Activated CD4-positive, alpha-beta T cell treated with anti-CD3 and anti-CD28 coated beads, Interleukin-2, amount 50 U/mL, for 48 hours (primary cell): ENCODE measurements at regions not wholly inside any gene's neighbourhood (a gene's known extent, or its start where the extent isn't known, plus 50 kb on each side); places are given as distances from the start of the nearest gene placed in this dataset.
"Not testable (repeated sequence)": the region's sequence is repeated elsewhere in the genome, so short reads cannot be mapped to it uniquely, and the experiment has no call there.

Experiments
- DNase-seq, 2 experiments: peaks; one replicate each; pipeline ENCODE4 v3.0.0-alpha.2; 2020

DNA sequence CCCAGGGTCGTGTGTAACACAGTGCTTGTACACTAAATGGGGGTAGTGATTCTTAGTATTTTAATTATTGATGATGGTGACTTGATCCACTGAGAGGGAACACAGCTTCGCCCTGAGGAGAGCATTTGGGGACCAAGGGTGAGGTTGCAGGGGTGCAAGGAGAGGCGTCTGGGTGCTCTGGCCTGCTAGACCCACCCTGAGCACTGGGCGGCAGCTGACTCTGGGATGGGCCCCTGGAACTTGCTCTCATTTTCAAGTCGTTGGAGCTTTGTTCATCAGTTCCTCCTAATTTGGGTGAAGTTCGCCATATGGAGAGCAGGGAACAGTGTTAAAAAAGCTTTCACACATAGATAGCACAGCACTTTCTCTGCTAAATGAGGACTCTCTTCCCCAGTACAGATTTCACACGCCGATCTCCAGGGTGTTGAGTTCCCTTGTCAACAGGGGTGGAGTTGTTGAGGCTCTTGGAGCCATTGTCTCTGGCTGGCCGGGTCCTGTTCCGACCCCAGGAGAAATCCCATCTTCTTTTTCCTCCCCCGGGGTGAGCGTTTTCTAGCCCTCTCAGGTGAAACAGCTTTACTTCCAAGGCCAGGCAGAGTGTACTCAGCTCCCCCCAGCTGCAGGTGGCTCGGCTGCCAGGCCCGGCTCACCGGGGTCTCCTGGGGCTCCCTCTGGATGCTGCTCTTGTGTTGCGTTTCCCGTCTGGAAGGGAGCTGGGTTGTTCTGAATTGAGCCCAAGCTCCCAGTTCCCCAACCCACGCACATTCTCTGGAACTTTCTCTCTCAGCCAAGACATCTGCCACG is 367.4 kb downstream of the RPS6KC1 start:
- no peak for DNase-seq

DNA sequence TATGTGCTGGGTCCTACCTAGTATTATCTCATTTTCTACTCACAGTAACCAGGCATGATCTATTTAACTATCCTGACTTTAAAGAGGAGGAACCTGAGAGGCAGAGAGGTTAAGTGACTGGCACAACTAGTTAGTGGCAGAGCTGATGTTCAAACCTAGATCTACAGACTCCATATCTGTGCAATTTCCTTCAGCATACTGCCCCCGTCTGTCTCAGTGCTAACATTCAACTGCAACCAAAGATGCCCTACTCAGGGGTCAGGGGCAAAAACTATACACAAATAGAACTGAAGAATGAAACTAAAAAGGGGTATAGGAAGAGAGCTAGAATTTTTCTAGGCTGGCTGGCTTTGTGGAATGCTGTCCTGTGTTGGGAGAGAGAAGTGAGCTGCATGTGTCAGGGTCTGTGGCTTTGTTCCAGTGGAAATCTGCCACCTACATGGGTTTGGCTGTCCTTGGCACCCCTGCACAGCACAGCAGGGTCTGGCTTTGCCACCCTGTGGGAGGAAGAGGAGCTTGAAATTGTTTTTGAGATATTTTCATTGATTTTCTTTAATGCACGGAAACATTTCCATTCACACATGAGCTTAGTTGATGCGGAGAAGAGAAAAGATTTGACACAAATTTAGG is 368.5 kb downstream of the RPS6KC1 start:
- DNase-seq: no peak

DNA sequence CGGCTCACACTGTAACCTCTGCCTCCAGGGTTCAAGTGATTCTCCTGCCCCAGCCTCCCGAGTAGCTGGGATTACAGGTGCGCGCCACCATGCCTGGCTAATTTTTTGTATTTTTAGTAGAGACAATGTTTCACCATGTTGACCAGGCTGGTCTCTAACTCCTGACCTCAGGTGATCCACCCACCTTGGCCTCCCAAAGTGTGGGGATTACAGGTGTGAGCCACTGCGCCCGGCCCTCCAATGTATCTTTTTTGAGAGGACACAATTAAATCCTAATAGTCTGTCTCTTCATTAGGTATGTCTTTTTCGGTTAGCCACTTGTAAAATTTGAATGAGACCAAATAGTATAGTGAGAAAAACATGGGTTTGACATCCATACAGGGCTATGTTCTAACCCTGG is 370.1 kb downstream of the RPS6KC1 start:
- DNase-seq: not testable (repeated sequence)

DNA sequence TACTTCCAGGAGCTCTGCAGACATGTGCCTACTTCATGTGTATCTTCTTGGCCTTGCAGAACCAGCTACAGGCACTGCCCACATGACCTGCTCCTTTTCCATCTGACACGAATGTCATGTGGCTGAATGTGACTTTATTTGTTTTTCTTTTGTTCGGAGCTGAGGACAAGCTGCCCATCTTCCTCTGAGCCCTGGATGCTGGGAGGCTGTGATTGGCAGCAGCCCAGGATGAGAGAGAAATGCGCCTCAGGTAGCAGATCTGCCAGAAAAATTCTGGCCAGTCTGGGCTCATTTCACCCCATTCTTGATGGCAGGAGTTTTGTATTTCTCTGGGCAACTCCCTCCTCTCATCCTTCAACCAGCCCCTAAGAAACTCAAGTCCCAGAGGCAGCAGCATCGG is 372.0 kb downstream of the RPS6KC1 start:
- DNase-seq: no peak

DNA sequence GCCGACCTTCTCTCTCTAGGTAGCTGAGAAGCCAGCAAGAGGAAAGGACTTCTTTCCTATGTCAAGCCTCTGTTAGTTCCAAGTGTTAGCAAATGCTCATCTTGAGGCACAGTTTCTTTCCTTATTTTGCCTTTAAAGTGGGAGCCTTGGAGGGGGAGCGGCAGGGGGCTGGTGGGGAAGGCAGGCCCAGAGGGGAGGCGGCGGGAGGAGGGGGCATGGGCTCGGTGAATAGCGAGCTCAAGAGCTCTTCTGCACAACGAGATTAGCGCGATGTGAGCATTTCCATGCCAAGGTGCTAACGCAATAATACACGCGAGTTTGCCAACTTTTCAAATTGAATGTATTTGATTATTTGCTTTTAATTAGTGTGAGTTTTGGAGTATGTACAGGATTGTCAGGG is 372.6 kb downstream of the RPS6KC1 start:
- no peak for DNase-seq

DNA sequence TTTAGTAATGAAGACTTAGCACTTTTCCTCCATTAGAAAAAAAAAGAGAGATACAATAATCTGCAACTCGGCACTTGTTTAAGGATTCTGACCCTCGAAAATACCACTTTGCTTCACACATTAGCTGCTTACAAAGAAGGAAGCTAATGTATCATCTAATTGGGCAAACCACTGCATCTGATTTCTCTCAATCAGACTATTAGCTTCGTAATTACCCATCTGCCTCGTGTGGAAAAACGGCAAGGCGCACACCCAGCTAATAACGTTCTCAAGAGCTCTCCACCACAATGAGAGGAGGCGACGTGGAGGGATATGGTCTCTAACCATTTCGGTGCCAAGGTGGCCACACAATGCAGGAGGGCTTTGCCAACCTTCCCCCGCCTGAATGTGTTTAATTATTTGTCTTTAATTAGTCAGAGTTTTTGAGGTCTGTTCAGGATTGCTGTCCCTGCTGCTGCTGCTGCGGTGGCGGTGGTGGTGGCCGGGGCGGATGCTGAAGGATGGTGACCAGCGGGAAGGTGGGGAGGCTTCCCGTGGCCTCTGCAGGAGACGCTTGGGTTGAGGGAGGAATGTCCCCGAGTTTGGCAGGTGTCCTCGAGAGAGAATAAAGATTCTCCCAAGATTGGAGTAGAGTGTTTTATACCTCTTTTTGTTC is 374.5 kb downstream of the RPS6KC1 start:
- DNase-seq: no peak

DNA sequence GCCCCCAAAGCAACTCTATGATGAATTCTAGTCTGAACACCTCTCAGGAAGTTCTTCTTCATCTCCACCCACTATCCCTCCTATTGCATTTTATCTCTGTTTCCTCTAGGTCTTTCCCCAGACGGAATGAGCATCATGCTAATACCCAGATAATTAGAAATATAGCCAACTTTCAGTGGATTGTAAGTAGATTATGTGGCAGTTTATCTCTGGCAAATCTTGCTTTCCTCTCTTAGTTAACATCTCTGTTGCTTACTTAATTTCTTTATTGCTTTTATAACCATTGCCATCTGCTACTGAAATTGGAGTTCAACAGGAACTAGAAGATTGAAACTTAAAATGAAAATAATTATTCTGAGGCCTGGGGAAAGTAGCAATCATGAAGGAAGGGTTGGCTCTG is 378.6 kb downstream of the RPS6KC1 start:
- DNase-seq: no peak

DNA sequence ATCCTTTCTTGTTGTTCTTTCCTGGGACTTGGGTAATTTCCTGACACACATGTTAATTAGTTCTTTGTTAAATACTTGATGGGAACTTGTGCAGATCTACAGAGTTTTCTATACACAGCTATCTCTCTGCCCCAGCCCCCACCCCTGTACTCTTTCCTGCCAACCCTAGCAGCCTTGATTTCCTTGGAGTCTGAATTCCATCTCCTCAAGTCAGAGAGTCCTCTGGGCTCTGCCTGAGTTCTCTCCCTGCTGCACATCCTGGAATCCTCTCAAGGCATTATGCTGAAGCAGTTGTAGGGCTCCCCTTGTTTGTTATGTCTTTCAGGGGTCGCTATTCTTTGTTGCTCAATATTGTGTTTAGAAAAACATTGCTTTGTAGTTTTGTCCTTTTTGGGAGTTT is 384.7 kb downstream of the RPS6KC1 start:
- DNase-seq: no peak

DNA sequence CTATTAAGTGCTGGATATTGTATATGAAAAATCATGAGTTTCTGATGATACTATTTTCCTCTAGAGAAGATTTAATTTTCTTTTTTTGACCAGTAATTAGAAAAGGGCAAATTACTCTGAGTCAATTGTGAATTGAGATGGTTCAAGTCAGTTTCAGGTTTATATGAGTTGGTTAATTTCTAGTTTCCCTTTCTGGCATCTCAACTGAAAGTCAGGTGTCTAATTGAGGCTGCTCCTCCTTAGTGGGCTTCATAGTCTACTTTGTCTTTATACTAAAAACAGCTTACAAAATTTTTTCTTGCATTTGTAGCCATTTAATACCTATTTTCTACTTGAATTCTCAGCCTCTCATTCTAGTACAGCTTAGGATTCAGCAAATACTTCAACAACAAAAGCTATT is 387.3 kb downstream of the RPS6KC1 start:
- DNase-seq: no peak

DNA sequence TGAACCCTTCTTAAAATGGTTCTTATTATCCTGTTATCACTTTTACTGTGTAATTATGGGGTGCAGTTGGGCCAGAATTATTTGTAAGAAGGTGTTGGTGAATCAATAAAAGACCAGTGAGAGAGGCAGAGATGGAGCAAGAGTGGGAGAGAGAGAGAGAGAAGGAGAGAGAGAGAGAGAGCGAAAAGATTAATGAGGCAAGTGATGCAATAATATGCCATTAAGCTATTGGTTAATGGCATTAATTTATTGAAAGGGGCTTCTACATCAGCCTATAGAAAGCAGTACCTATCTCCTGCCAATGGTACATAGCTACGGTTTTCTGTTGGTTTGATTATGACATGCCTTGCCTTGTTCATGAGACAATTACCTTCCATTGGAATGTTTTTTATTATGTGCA is 388.7 kb downstream of the RPS6KC1 start:
- DNase-seq: no peak

DNA sequence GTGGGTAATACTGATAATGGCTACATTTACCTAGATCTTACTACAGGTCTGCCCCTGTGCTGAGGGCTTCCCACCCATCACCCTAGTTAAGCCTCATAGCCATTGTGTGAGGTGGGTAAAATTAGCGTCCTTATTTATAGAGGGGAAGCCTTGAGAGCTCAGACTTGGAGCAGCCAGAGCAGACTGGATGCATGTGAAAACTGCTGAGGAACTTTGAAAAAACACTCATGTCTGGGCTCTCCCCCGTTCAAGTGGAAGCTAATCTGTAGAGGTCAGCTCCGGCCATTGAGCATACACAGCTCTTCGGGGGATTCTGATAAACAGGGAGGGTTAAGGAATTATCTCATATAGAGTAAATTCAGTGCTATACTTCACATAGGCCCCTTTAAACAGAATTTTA is 389.7 kb downstream of the RPS6KC1 start:
- no peak for DNase-seq

DNA sequence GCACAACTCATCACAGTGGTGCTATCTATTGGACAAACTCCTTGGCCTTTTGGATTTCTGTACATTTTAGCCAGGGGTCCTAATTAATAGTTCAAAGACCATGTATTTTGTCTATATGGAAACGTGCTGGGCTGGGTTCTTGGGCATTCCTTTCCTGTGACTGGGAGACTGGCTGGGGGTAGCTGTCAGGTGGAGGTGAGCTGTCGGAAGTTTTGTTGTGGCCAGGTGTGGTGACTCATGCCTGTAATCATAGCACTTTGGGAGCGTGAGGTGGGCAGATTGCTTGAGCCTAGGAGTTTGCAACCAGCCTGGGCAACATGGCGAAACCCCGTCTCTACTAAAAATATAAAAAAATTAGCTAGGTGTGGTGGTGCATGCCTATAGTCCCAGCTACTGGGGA is 392.4 kb downstream of the RPS6KC1 start:
- DNase-seq: no peak

DNA sequence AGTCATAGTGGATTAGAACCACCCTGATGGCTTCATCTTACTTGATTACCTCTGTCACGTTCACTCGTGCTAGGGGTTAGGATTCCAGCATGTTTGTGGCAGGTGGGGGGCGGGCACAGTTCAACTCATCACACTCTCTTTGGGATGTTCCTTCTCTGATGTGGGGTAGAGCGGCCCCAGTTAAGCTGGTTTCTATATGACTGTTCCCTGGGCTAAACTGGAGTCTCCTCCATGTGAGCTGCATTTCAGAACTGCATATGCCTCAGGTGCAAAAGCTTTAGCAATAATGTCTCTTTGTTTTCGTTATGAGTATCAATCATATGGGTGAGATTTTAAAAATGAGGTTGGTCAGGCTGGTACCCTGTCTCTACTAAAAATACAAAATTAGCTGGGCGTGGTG is 393.2 kb downstream of the RPS6KC1 start:
- DNase-seq: peak in 1 of 2 experiments; percentile 5

DNA sequence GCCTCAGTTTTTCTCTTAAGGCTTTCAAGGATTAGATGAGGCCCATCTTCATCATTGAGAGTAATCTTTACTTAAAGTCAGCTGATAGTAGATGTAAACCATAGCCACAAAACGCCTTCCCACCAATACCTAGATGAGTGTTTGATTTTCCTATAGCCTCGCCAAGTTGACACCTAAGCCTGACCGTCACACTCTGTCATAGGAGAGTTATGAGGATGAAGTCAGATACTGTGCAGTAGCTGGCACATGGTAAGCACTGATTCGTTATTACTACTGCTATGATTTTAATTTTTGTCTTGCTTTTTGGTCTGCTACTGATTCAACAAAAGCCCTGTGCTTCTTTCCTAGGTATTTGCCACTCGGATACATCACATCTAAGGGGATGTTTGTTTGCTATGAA is 395.5 kb downstream of the RPS6KC1 start:
- DNase-seq: no peak

DNA sequence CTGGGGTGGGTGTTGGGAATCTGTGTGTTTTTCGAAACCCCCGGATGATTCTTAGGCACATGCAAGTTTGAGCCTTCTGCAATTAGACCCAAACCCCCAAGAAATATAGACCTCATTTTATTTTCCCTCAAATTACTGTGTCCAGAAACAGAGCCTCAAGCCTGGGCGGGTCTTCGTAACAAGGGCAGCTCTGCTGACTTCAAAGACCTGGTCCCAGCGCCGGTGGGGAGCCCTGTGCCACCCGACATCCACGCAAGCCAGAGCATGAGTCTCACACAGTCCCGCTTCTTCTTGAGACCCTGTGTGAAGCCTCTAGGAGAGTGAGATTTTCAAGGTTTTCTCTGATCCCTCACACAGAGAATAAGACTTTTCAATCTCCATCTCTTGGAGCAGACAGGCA is 397.3 kb downstream of the RPS6KC1 start:
- no peak for DNase-seq

DNA sequence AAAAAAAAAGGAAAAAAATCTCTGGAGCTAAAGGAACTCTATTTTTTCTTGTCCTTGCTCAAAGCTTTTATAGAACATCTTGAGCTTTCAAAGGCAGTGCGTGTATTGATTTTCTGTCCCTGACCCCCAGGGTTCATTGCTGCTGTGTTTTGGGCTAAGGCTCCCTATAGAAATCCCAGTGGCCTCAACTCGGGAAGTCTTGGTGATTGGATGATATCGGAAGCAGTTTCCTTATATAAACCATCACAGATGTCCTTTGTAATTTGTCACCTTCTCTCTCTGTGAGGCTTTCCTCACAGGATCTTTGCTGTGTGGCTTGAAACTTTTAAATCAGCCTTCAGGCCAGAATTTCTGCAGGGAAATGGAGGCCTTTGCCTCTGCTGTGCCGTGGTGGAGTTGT is 397.7 kb downstream of the RPS6KC1 start:
- no peak for DNase-seq

DNA sequence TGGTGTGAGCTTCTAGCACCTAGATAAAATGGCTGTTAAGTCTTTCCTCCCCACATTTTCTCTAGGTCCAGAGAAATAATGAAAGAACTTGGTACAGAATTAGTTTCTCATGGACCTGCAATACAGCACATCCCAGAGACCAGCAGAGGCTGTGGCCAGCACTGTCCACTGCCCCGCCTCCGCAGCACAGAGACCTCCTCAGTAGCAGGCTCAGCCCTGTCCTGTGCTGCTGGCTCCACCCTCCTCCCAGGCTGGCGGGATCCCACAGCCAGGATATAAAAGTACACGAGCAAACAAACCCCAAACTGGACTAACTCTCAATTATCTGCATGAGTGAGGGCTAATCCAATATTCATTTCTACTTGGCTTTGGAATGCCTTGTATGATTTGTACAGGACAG is 401.5 kb downstream of the RPS6KC1 start:
- no peak for DNase-seq

DNA sequence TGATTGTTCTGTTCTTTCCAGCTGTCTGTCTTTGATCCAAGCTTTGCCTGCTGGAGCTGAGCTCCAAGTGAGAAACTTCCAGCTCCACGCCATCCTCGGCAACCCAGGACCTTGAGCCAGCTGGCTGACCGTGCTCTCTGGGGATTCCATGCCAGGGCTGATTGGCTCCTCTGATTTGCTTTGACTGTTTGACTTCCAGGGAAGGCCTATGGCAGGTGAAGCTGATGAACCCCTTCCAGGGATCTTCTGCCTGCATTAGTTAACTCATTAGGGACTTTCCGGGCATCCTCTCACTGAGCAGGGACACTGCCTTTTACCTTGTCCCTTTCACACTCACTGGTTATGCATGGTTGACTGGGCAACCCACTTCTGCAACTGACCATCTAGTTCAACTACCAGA is 406.1 kb downstream of the RPS6KC1 start:
- no peak for DNase-seq

DNA sequence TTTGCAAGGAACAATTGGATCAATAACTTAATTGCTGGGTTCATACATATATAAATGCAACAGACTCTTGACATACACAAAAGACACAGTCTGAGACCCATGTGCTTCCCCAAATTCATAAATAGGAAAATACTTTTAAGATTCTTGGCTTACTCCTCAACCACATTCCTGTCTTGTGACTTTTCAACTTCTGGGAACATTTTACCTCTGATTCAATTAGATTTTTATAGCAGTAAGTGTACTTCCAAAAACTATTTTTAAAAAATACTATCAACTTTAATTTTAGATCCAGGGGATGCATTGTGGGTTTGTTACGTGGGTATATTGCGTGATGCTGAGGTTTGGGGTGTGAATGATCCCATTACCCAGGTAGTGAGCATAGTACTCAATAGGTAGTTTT is 406.7 kb downstream of the RPS6KC1 start:
- no peak for DNase-seq

DNA sequence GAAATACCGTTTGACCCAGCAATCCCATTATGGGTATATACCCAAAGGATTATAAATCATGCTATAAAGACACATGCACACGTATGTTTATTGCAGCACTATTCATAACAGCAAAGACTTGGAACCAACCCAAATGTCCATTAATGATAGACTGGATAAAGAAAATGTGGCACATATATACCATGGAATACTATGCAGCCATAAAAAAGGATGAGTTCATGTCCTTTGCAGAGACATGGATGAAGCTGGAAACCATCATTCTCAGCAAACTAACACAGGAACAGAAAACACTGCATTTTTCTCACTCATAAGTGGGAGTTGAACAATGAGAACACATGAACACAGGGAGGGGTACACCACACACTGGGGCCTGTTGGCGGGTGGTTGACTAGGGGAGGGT is 411.3 kb downstream of the RPS6KC1 start:
- not testable (repeated sequence) for DNase-seq

DNA sequence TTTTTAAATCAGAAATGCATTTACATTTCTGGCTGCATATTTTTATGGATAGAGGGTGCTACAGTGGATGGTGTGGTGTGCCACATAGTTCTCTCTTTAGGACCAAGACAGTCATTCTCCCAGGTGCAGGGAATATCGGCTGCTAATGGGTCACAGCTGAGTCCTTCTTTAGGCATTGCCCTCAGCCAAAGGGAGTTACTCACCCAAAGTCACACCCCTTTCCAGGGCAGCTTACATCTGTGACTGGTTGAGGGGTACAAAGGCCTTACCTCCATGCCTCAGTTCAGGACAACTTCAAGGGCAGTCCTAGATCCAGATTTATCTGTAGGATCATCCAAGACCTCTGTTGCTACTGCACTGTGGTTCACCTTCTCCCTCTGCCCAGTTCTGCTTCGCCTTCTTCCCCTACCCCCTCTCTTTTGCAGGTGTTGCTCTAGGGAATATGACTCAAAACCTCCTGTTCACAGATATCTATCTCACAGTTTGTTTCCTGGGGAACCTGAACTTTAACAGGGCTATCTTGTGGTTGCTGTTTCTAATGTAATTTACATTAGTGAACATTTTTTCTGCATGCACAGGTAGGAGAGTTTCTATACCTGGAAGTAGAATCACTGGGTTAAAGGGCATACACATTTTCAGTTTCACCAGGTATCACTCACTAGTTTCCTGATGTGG is 413.9 kb downstream of the RPS6KC1 start:
- no peak for DNase-seq

DNA sequence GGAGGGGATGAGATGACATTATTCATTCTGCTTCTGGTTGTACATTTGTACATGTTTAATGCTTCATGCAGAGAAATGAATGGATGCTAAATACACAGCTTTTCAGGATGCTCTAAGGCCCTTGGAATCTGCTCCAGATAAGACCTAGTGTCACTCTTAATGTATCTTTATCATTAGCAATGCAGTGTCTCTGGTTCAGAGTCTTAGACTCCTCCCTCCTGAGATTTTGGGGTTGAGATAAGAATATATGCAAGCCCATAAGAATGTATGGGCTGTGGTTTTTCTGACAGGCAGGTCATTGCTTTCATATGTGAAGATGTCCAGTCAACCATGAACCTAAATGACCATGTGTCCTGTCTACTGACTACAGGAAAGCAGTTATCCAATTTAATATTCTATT is 415.5 kb downstream of the RPS6KC1 start:
- DNase-seq: no peak

DNA sequence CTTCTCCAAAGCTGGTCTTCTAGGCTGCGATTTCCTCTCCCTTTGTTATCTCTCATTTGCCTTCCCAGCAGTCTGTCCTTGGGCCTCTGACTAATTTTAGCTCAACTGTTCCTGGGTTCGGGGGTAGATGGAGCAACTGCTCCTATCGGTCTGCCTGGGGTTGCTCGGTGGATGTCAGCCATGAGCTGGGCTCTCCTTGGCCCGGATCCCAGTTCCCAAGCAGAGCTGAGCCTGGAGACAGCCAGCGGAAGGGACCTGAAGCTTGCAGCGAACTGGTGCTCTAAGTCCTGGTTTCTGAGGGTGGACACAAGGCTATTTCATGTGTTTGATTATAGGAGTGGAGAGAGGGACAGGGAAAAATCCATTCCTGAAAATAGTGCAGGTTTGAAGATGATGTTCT is 423.0 kb downstream of the RPS6KC1 start:
- no peak for DNase-seq

DNA sequence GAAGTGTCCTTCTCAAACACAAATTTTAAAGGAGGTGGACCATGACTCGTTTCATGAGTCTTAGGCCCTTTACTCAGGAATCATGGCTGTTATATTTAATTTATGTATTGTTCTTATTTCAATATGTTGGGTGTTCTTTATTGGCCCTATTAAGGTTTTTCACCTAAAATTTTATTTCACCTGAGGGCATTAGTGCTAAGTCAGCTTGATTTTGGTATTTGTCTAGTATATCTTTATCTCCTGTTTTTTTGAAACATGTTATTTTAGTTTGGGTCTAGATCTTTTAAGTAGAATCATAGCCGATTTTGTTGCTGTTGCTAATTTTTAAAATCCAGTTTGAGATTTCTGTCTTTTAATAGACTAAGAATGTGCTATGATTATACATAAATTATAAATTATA is 430.4 kb downstream of the RPS6KC1 start:
- DNase-seq: no peak
